AG10803 (cell line): ENCODE measurements at regions not wholly inside any gene's neighbourhood (a gene's known extent, or its start where the extent isn't known, plus 50 kb on each side); places are given as distances from the start of the nearest gene placed in this dataset.

ENCODE experiments used
- DNase-seq: peaks from one replicate; pipeline ENCODE4 v3.0.0; 2010; ENCODE audit warnings: low read depth
- H3K4me3 ChIP-seq: 2 replicates; pipeline ENCODE4 v1.5.1; 2011; ENCODE audit warnings: mild to moderate bottlenecking, low read length, control low read depth
- TF ChIP-seq, protein P1 (sequence below): conservative IDR thresholded peaks from 2 replicates; pipeline ENCODE4 v1.5.1; 2011; ENCODE audit warnings: mild to moderate bottlenecking, low read length, control low read depth, inconsistent platforms

DNA sequence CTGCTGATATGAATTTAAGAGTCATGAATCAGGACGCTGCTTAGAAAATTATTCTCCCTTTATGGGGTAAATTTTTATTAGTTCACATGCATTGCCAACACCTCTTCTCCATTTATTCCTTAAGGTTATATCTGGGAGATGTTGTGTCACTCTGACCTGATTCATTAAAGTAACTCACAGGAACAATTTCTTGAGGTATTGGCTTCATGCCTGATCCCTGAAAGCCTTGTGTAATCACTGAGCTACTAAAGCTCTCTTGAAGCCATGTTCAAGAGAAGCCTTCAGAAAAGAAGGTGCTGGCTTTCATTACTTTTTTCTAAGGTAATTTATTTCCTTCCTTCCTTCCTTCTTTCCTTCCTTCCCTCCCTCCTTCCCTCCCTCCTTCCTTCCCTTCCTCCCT lies 420.6 kb downstream of the RAB38 start:
- H3K4me3 ChIP-seq = no peak overlapping the region
- TF ChIP-seq, protein P1, sequence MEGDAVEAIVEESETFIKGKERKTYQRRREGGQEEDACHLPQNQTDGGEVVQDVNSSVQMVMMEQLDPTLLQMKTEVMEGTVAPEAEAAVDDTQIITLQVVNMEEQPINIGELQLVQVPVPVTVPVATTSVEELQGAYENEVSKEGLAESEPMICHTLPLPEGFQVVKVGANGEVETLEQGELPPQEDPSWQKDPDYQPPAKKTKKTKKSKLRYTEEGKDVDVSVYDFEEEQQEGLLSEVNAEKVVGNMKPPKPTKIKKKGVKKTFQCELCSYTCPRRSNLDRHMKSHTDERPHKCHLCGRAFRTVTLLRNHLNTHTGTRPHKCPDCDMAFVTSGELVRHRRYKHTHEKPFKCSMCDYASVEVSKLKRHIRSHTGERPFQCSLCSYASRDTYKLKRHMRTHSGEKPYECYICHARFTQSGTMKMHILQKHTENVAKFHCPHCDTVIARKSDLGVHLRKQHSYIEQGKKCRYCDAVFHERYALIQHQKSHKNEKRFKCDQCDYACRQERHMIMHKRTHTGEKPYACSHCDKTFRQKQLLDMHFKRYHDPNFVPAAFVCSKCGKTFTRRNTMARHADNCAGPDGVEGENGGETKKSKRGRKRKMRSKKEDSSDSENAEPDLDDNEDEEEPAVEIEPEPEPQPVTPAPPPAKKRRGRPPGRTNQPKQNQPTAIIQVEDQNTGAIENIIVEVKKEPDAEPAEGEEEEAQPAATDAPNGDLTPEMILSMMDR = no peak
- DNase-seq = no peak

- no peak overlapping the region for H3K4me3 ChIP-seq
- TF ChIP-seq, protein P1 = no peak
- DNase-seq = no peak
These were observed 422.1 kb downstream of the RAB38 start for GRCh38 chr11:87753143-87753542.

DNA sequence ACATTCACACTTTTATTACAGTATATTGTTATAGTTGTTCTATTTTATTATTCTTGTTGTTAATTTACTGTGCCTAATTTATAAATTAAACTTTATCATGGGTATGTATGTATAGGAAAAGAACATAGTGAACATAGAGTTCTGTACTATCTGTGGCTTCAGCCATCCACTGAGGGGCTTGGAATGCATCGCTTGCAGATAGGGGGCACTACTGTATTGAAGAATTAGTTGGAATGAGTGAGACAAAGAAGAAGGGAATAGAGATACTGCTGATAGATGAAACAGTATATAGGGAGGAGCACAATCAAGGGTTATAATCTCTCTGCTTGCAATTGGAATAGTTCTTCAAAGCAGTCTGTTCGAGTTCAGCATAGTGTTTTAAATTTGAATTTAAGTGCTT lies 432.2 kb downstream of the RAB38 start:
- no peak overlapping the region for H3K4me3 ChIP-seq
- no peak for DNase-seq
- TF ChIP-seq, protein P1 = no peak

- TF ChIP-seq, protein P1 = no peak
- no peak for DNase-seq
- no peak overlapping the region for H3K4me3 ChIP-seq
These were observed 434.3 kb downstream of the RAB38 start for GRCh38 chr11:87740968-87741367.

DNA sequence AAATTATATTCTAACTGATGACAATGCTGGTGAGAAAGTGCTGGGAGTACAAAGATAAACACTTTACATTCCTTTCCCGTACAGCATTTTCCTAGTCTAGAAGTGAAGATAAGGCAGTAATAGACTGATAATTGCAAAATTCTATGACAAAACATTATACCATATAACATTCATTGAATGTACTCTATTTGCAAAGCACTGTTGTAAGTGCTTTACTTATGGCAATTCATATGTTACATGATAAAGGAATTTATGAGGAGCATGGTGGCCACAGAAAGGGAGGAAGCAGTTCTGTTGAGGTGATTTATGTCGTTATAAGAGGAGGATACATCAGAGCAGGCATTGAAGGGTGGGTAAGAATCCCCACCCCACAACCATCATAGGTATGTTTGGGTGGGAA lies 434.8 kb downstream of the RAB38 start:
- DNase-seq = no peak
- TF ChIP-seq, protein P1 = no peak
- no peak overlapping the region for H3K4me3 ChIP-seq

DNA sequence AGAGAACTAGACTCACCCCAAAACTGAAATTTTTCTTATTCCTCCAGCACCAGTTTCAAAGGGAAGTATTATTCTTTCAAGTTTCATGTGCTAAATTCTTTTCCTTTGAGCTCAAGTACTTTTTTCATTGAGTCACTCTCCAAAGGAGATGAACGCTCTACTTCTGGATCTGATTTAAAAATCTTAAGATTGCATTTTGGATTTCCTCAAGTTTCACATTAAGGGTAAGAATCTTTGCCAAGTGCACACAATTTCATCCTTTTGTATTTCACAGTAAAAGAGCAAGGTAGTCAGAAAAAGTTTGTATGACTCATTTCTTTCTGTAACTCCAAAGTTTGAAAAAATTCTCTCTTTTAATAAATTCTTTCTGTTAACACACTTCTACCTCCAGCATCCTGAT lies 435.5 kb downstream of the RAB38 start:
- TF ChIP-seq, protein P1 = no peak
- no peak for DNase-seq
- H3K4me3 ChIP-seq = no peak overlapping the region

GRCh38 chr11:87739261-87739660 lies 436.0 kb downstream of the RAB38 start:
- no peak for DNase-seq
- TF ChIP-seq, protein P1 = no peak
- no peak overlapping the region for H3K4me3 ChIP-seq
